OCI-LY1 (cell line): ENCODE measurements at regions not wholly inside any gene's neighbourhood (a gene's known extent, or its start where the extent isn't known, plus 50 kb on each side); places are given as distances from the start of the nearest gene placed in this dataset.

ENCODE experiments used
- CTCF ChIP-seq: fragments of 200-600 bp; sonication (generic), shearing (Covaris generic); IDR thresholded peaks from 2 replicates; pipeline ENCODE4 v1.5.1; 2017; ENCODE audit warnings: mild to moderate bottlenecking, antibody characterized with exemption, low read length, moderate library complexity, mixed read lengths
- EZH2 ChIP-seq: fragments of 200-600 bp; sonication (generic), shearing (Covaris generic); IDR thresholded peaks from 2 replicates; pipeline ENCODE4 v1.8.0; 2017; ENCODE audit warnings: borderline replicate concordance, mixed run types, mild to moderate bottlenecking, antibody characterized with exemption, low read length, moderate library complexity, mixed read lengths

- TF ChIP-seq CTCF = no peak
- TF ChIP-seq EZH2 = no peak
Measured at GRCh38 chr3:177290633-177291032, 93.4 kb upstream of the TBL1XR1 start.
